MM.1S (cell line): ENCODE measurements at regions not wholly inside any gene's neighbourhood (a gene's known extent, or its start where the extent isn't known, plus 50 kb on each side); places are given as distances from the start of the nearest gene placed in this dataset.

Experiments
- DNase-seq: peaks from one replicate; pipeline ENCODE4 v3.0.0-alpha.2; 2015
- H2AFZ ChIP-seq: fragments of 300-600 bp; sonication (generic); 2 replicates; pipeline ENCODE4 v1.6.0; 2016; ENCODE audit warnings: antibody characterized with exemption, low read length
- H3F3A ChIP-seq: fragments of 300-600 bp; sonication (generic); 2 replicates; pipeline ENCODE4 v1.6.1; 2016; ENCODE audit warnings: mild to moderate bottlenecking, antibody characterized with exemption, low read length, moderate library complexity, mixed read lengths; ENCODE audit not compliant: insufficient read depth
- H3K27ac ChIP-seq: fragments of 300-600 bp; sonication (generic); 2 replicates; pipeline ENCODE4 v1.5.1; 2016; ENCODE audit warnings: mild to moderate bottlenecking, low read length
- H3K27me3 ChIP-seq: fragments of 300-600 bp; sonication (generic); replicated peaks from 2 replicates; pipeline ENCODE4 v1.6.0; 2016; ENCODE audit warnings: low read length; ENCODE audit not compliant: insufficient read depth
- H3K36me3 ChIP-seq: fragments of 300-600 bp; sonication (generic); replicated peaks from 2 replicates; pipeline ENCODE4 v1.6.1; 2016; ENCODE audit warnings: mild to moderate bottlenecking, low read length, mixed read lengths; ENCODE audit not compliant: insufficient read depth
- H3K4me1 ChIP-seq: fragments of 300-600 bp; sonication (generic); 2 replicates; pipeline ENCODE4 v1.6.1; 2016; ENCODE audit warnings: low read length, mixed read lengths
- H3K4me2 ChIP-seq: fragments of 300-600 bp; sonication (generic); 2 replicates; pipeline ENCODE4 v1.6.0; 2016; ENCODE audit warnings: low read depth, low read length
- H3K4me3 ChIP-seq: fragments of 300-600 bp; sonication (generic); 2 replicates; pipeline ENCODE4 v1.5.1; 2016; ENCODE audit warnings: low read length, mixed read lengths
- H3K79me2 ChIP-seq: fragments of 300-600 bp; sonication (generic); 2 replicates; pipeline ENCODE4 v1.6.1; 2016; ENCODE audit warnings: mixed run types, low read length, mixed read lengths
- H3K9ac ChIP-seq: fragments of 300-600 bp; sonication (generic); 2 replicates; pipeline ENCODE4 v1.6.1; 2016; ENCODE audit warnings: low read length, mixed read lengths
- H3K9me2 ChIP-seq: fragments of 300-600 bp; sonication (generic); replicated peaks from 2 replicates; pipeline ENCODE4 v1.6.1; 2016; ENCODE audit warnings: mild to moderate bottlenecking, low read length, mixed read lengths; ENCODE audit not compliant: insufficient read depth
- H3K9me3 ChIP-seq: fragments of 300-600 bp; sonication (generic); replicated peaks from 2 replicates; pipeline ENCODE4 v1.6.1; 2016; ENCODE audit warnings: mild to moderate bottlenecking, low read length, mixed read lengths; ENCODE audit not compliant: insufficient read depth
- H4K20me1 ChIP-seq: fragments of 300-600 bp; sonication (generic); 2 replicates; pipeline ENCODE4 v1.6.1; 2016; ENCODE audit warnings: mild to moderate bottlenecking, low read length, moderate library complexity, mixed read lengths; ENCODE audit not compliant: insufficient read depth
- EZH2 ChIP-seq: fragments of 300-600 bp; sonication (generic); optimal IDR thresholded peaks from 2 replicates; pipeline ENCODE3; 2017; ENCODE audit warnings: low read depth, mild to moderate bottlenecking, antibody characterized with exemption, low read length, mixed read lengths
- EZH2phosphoT487 ChIP-seq: fragments of 300-600 bp; sonication (generic); IDR thresholded peaks from 2 replicates; pipeline ENCODE4 v1.6.1; 2018; ENCODE audit warnings: antibody characterized with exemption, low read length
- TF ChIP-seq, protein P1 (sequence below): fragments of 300-600 bp; sonication (generic); IDR thresholded peaks from 2 replicates; pipeline ENCODE4 v1.5.1; 2016; ENCODE audit warnings: antibody characterized with exemption, low read length, mixed read lengths

DNA sequence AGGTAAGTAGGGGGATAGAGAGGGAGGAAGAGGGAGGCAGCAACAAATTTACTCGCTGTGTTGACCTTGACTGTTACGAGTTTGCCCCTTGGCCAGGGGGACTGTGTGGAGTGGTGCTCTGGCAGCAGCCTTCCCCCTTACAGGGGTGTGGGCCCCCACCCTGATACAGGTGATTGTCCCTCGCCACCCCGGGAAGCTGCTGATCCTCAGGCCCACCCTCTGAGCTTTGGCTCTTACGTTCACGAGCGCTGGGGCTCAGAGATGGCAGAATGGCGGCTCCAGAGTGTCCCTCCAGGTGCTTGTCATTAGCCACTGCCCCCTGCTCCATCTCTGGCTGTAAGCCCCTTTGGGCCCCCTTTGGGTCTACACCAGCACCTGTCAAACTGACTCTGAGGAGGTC, 88.6 kb downstream of the GLI2 start:
- Histone ChIP-seq H3K27ac (no peak overlapping the region), H3K4me2 (no peak overlapping the region), H3K4me3 (no peak overlapping the region), H3K79me2 (no peaks in the 10 kb centered on the region), H3K9me3 (no peaks in the 10 kb centered on the region), H4K20me1 (no peaks in the 10 kb centered on the region), H3K36me3 (no peaks in the 10 kb centered on the region), H3K4me1 (0 out of 2 replicates have a peak, but pooled peaks cover 4% of the 10 kb centered on the region), H2AFZ (no peak overlapping the region), H3K27me3 (no peaks in the 10 kb centered on the region), H3K9me2 (no peaks in the 10 kb centered on the region), H3K9ac (no peak overlapping the region), H3F3A (no peaks in the 10 kb centered on the region)
- no peak for DNase-seq
- TF ChIP-seq EZH2phosphoT487 (no peak), EZH2 (no peak)
- TF ChIP-seq, protein P1, sequence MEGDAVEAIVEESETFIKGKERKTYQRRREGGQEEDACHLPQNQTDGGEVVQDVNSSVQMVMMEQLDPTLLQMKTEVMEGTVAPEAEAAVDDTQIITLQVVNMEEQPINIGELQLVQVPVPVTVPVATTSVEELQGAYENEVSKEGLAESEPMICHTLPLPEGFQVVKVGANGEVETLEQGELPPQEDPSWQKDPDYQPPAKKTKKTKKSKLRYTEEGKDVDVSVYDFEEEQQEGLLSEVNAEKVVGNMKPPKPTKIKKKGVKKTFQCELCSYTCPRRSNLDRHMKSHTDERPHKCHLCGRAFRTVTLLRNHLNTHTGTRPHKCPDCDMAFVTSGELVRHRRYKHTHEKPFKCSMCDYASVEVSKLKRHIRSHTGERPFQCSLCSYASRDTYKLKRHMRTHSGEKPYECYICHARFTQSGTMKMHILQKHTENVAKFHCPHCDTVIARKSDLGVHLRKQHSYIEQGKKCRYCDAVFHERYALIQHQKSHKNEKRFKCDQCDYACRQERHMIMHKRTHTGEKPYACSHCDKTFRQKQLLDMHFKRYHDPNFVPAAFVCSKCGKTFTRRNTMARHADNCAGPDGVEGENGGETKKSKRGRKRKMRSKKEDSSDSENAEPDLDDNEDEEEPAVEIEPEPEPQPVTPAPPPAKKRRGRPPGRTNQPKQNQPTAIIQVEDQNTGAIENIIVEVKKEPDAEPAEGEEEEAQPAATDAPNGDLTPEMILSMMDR: no peak

DNA sequence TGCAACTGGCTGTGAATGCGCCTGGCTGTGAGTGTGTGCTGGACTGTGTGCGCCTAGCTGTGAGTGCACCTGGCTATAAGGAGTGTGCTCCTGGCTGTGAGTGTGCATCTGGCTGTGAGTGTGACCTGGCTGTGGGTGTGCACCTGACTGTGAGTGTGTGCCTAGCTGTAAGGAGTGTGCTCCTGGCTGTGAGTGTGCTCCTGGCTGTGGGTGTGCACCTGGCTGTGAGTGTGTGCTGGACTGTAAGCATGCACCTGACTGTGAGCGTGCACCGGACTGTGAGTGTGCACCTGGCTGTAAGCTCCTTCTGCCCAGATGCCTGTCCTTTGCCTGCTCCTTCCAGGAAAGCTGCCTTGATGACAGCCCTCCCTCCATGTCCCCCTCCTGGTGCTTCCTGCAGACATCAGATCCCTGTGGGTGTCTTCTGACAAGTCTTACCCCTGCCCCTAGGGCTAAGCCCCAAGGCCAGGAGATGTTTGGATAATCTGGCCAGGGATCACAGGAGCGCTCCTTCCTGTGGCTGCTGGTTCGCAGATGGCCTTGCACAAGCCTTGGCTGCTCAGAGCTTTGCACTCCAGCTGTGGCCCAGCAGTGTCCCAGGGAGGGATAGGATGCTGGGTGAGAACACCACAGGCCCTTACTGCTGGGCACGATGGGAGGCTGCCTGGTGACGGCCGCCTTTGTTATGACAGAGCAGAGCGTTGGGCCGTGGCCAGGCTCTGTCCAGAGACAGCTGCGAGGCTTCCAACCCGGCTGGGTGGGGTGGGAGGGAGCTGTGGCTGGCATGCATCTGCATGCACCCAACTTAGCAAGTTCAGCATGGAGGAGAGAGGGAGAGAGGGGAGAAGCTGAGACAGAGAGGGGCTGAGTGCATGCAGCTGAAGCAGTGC, 89.9 kb downstream of the GLI2 start:
- no peak for DNase-seq
- TF ChIP-seq EZH2 (no peak), EZH2phosphoT487 (no peak)
- TF ChIP-seq, protein P1: no peak
- Histone ChIP-seq H4K20me1 (no peaks in the 10 kb centered on the region), H3K9me3 (no peaks in the 10 kb centered on the region), H3K9ac (no peak overlapping the region), H3K79me2 (no peaks in the 10 kb centered on the region), H3K27ac (no peak overlapping the region), H2AFZ (no peak overlapping the region), H3K9me2 (no peaks in the 10 kb centered on the region), H3F3A (no peaks in the 10 kb centered on the region), H3K4me2 (no peak overlapping the region), H3K27me3 (no peaks in the 10 kb centered on the region), H3K36me3 (no peaks in the 10 kb centered on the region), H3K4me3 (no peak overlapping the region), H3K4me1 (0 out of 2 replicates have a peak, but pooled peaks cover under 1% of the 10 kb centered on the region)

DNA sequence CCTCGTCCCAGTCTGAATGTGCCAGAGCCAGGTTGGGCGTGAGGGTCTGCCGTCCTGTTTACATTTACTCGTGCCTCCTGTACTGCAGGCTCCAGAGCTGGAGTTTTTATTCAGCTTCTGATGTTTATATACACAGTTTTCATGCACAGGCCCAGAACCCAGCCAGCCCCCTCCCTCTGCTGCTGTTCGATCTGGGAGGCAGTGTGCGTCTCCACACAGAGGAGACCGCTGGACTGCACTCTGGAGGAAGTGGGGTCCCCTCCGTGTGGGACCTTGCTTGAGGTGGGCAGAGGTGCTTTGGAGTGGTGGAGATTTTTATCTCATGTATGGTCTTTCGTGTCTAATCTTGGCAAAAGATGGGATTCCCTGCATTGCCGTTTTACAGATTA, 90.6 kb downstream of the GLI2 start:
- Histone ChIP-seq H3F3A (no peaks in the 10 kb centered on the region), H4K20me1 (no peaks in the 10 kb centered on the region), H3K36me3 (no peaks in the 10 kb centered on the region), H3K4me2 (no peak overlapping the region), H3K9ac (no peak overlapping the region), H3K4me3 (no peak overlapping the region), H3K79me2 (no peaks in the 10 kb centered on the region), H2AFZ (no peak overlapping the region), H3K9me3 (no peaks in the 10 kb centered on the region), H3K27ac (no peak overlapping the region), H3K4me1 (no peaks in the 10 kb centered on the region), H3K27me3 (no peaks in the 10 kb centered on the region), H3K9me2 (no peaks in the 10 kb centered on the region)
- TF ChIP-seq EZH2 (no peak), EZH2phosphoT487 (no peak)
- TF ChIP-seq, protein P1: no peak
- no peak for DNase-seq
